Cardiac septum (tissue), 1 donor: ENCODE measurements at regions not wholly inside any gene's neighbourhood (a gene's known extent, or its start where the extent isn't known, plus 50 kb on each side); places are given as distances from the start of the nearest gene placed in this dataset.

Experiments
- DNase-seq: peaks from one replicate; pipeline ENCODE4 v3.0.0-alpha.2; 2020; ENCODE audit warnings: low spot score
- intact Hi-C: fragments of 100-400 bp; cut with DNase I; formaldehyde crosslinking; loops from one replicate; pipeline ENCODE4 v1.14.0; 2022
- donor health status: DM: no; HTN: no; CAD: no.

- no peak for DNase-seq
- intact Hi-C loops, result no loop called here
These were observed 523.8 kb downstream of the SOX2 start for GRCh38 chr3:182235504-182235903.

GRCh38 chr3:182238126-182238525, 526.4 kb downstream of the SOX2 start:
- intact Hi-C loops, result no loop called here
- DNase-seq, result no peak

- no peak for DNase-seq
- intact Hi-C loops, result no loop called here
These were observed 527.6 kb downstream of the SOX2 start for GRCh38 chr3:182239316-182239715.

GRCh38 chr3:182240474-182240873, 528.7 kb downstream of the SOX2 start:
- intact Hi-C loops, result no loop called here
- no peak for DNase-seq

GRCh38 chr3:182241196-182241765, 529.6 kb downstream of the SOX2 start:
- intact Hi-C loops, result no loop called here
- DNase-seq, result no peak

- no peak for DNase-seq
- intact Hi-C loops, result no loop called here
These were observed 530.2 kb downstream of the SOX2 start for GRCh38 chr3:182241766-182242488.

- DNase-seq, result no peak
- intact Hi-C loops, result no loop called here
These were observed 530.8 kb downstream of the SOX2 start for GRCh38 chr3:182242489-182242942.

- intact Hi-C loops, result no loop called here
- DNase-seq, result no peak
These were observed 531.9 kb downstream of the SOX2 start for GRCh38 chr3:182243625-182244024.

- DNase-seq, result no peak
- intact Hi-C loops, result no loop called here
These were observed 532.7 kb downstream of the SOX2 start for GRCh38 chr3:182244222-182244971.

GRCh38 chr3:182245059-182245458, 533.3 kb downstream of the SOX2 start:
- DNase-seq, result no peak
- intact Hi-C loops, result no loop called here

- DNase-seq, result no peak
- intact Hi-C loops, result no loop called here
These were observed 535.1 kb downstream of the SOX2 start for GRCh38 chr3:182246870-182247269.

GRCh38 chr3:182248349-182248880, 536.7 kb downstream of the SOX2 start:
- no peak for DNase-seq
- intact Hi-C loops, result no loop called here

- intact Hi-C loops, result no loop called here
- DNase-seq, result no peak
These were observed 540.5 kb upstream of the ATP11B start for GRCh38 chr3:182252802-182253201.

- intact Hi-C loops, result no loop called here
- no peak for DNase-seq
These were observed 538.1 kb upstream of the ATP11B start for GRCh38 chr3:182255158-182255557.

- intact Hi-C loops, result no loop called here
- no peak for DNase-seq
These were observed 535.9 kb upstream of the ATP11B start for GRCh38 chr3:182257361-182257760.

GRCh38 chr3:182258538-182259177, 534.6 kb upstream of the ATP11B start:
- intact Hi-C loops, result loop anchor here (2.0 kb wide), 1 partner anchor 548 kb away; the partner anchor contains the start of gene SOX2
- DNase-seq, result no peak

- intact Hi-C loops, result loop anchor here (2.0 kb wide), 1 partner anchor 549 kb away; the partner anchor contains the start of gene SOX2
- no peak for DNase-seq
These were observed 533.7 kb upstream of the ATP11B start for GRCh38 chr3:182259579-182259978.

- intact Hi-C loops, result no loop called here
- DNase-seq, result no peak
These were observed 532.3 kb upstream of the ATP11B start for GRCh38 chr3:182261041-182261440.

GRCh38 chr3:182268711-182269110, 524.6 kb upstream of the ATP11B start:
- no peak for DNase-seq
- intact Hi-C loops, result no loop called here

- intact Hi-C loops, result no loop called here
- no peak for DNase-seq
These were observed 516.8 kb upstream of the ATP11B start for GRCh38 chr3:182276512-182276911.
